WTC11 (cell line): ENCODE measurements at regions not wholly inside any gene's neighbourhood (a gene's known extent, or its start where the extent isn't known, plus 50 kb on each side); places are given as distances from the start of the nearest gene placed in this dataset.

Source experiments
- ATAC-seq: fragments of 200-7000 bp; cut with Tn5 transposase; 2 replicates; pipeline ENCODE4 v1.10.0; 2021; ENCODE audit warnings: mild to moderate bottlenecking, moderate library complexity
- CTCF ChIA-PET: fragments of 300-600 bp; sonication (Branson Sonifier 250); formaldehyde crosslinking; loops from one replicate; lab custom pipeline; 2021; ENCODE audit warnings: antibody characterized with exemption; lab: Charles Lee
- POLR2A ChIA-PET: fragments of 350-600 bp; sonication (Branson Sonifier 250); formaldehyde crosslinking; loops from one replicate; lab custom pipeline; 2021; ENCODE audit warnings: antibody characterized with exemption; lab: Charles Lee
- DNase-seq: peaks from one replicate; pipeline ENCODE4 v3.0.0; 2021; ENCODE audit warnings: low spot score
- H3K27ac Mint-ChIP-seq: 2 replicates; pipeline ENCODE4 v1.8.0; 2021; ENCODE audit warnings: mixed read lengths
- H3K27me3 Mint-ChIP-seq: 2 replicates; pipeline ENCODE4 v1.8.0; 2021; ENCODE audit warnings: low read depth, mild to moderate bottlenecking, moderate library complexity, mixed read lengths
- H3K36me3 Mint-ChIP-seq: 2 replicates; pipeline ENCODE4 v1.8.0; 2021; ENCODE audit warnings: mixed read lengths
- H3K4me1 Mint-ChIP-seq: 2 replicates; pipeline ENCODE4 v1.8.0; 2022; ENCODE audit warnings: mixed read lengths
- H3K4me3 Mint-ChIP-seq: 2 replicates; pipeline ENCODE4 v1.8.0; 2021; ENCODE audit warnings: mild to moderate bottlenecking, moderate library complexity, mixed read lengths
- H3K9me3 Mint-ChIP-seq: 2 replicates; pipeline ENCODE4 v1.8.0; 2021; ENCODE audit warnings: mixed read lengths
- CBFB ChIP-seq: sonication (generic); formaldehyde crosslinking; IDR thresholded peaks from 2 replicates; pipeline ENCODE4 v1.8.1; 2022; ENCODE audit warnings: mild to moderate bottlenecking, low read depth, missing genetic modification reagents
- E2F4 ChIP-seq: sonication (generic); formaldehyde crosslinking; IDR thresholded peaks from 2 replicates; pipeline ENCODE4 v1.8.1; 2022; ENCODE audit warnings: low read depth, mild to moderate bottlenecking, moderate library complexity, missing genetic modification reagents, borderline replicate concordance
- ERG ChIP-seq: fragments of 250-450 bp; sonication (Bioruptor Pico); IDR thresholded peaks from 2 replicates; pipeline ENCODE4 v1.8.0; 2021; ENCODE audit warnings: mild to moderate bottlenecking
- ESRRA ChIP-seq: sonication (generic); formaldehyde crosslinking; IDR thresholded peaks from 2 replicates; pipeline ENCODE4 v1.8.1; 2022; ENCODE audit warnings: mild to moderate bottlenecking, missing genetic modification reagents, borderline replicate concordance
- ETV6 ChIP-seq: sonication (generic); formaldehyde crosslinking; IDR thresholded peaks from 2 replicates; pipeline ENCODE4 v1.8.1; 2022; ENCODE audit warnings: mild to moderate bottlenecking, missing genetic modification reagents
- FOXP4 ChIP-seq: sonication (generic); formaldehyde crosslinking; IDR thresholded peaks from 2 replicates; pipeline ENCODE4 v1.8.0; 2022; ENCODE audit warnings: mild to moderate bottlenecking, missing genetic modification reagents
- HMGXB4 ChIP-seq: sonication (generic); formaldehyde crosslinking; IDR thresholded peaks from 2 replicates; pipeline ENCODE4 v1.8.1; 2023; ENCODE audit warnings: mild to moderate bottlenecking, moderate library complexity, missing genetic modification reagents
- KAT7 ChIP-seq: sonication (generic); formaldehyde crosslinking; IDR thresholded peaks from 2 replicates; pipeline ENCODE4 v1.8.1; 2023; ENCODE audit warnings: missing genetic modification reagents, mild to moderate bottlenecking, borderline replicate concordance
- MXD4 ChIP-seq: fragments of 250-450 bp; sonication (Bioruptor Pico); IDR thresholded peaks from 2 replicates; pipeline ENCODE4 v1.8.0; 2021; ENCODE audit warnings: mild to moderate bottlenecking, moderate library complexity, borderline replicate concordance
- NFYB ChIP-seq: sonication (generic); formaldehyde crosslinking; conservative IDR thresholded peaks from 2 replicates; pipeline ENCODE4 v1.8.0; 2022; ENCODE audit warnings: low read depth, missing genetic modification reagents
- SMAD4 ChIP-seq: sonication (generic); formaldehyde crosslinking; IDR thresholded peaks from 2 replicates; pipeline ENCODE4 v1.8.0; 2022; ENCODE audit warnings: mild to moderate bottlenecking, missing genetic modification reagents
- STAT6 ChIP-seq: sonication (generic); formaldehyde crosslinking; conservative IDR thresholded peaks from 2 replicates; pipeline ENCODE4 v1.8.1; 2023; ENCODE audit warnings: mild to moderate bottlenecking, low read depth, missing genetic modification reagents, moderate library complexity
- ZBTB21 ChIP-seq: sonication (generic); formaldehyde crosslinking; IDR thresholded peaks from 2 replicates; pipeline ENCODE4 v1.8.1; 2023; ENCODE audit warnings: mild to moderate bottlenecking, missing genetic modification reagents, borderline replicate concordance
- ZBTB43 ChIP-seq: sonication (generic); formaldehyde crosslinking; IDR thresholded peaks from 2 replicates; pipeline ENCODE4 v1.8.1; 2023; ENCODE audit warnings: mild to moderate bottlenecking, missing genetic modification reagents
- ZNF396 ChIP-seq: fragments of 250-450 bp; sonication (Bioruptor Pico); IDR thresholded peaks from 2 replicates; pipeline ENCODE4 v1.8.0; 2021; ENCODE audit warnings: mild to moderate bottlenecking, moderate library complexity, borderline replicate concordance
- ZNF425 ChIP-seq: fragments of 250-450 bp; sonication (Bioruptor Pico); conservative IDR thresholded peaks from 2 replicates; pipeline ENCODE4 v1.9.0; 2021; ENCODE audit warnings: mild to moderate bottlenecking
- ZNF512 ChIP-seq: sonication (generic); formaldehyde crosslinking; IDR thresholded peaks from 2 replicates; pipeline ENCODE4 v1.8.1; 2022; ENCODE audit warnings: missing genetic modification reagents, borderline replicate concordance
- ZSCAN18 ChIP-seq: fragments of 250-450 bp; sonication (Bioruptor Pico); IDR thresholded peaks from 2 replicates; pipeline ENCODE4 v2.1.2; 2022; ENCODE audit warnings: mild to moderate bottlenecking, moderate library complexity

- ChIA-PET POLR2A (interaction anchor here (0.6 kb wide), 1 partner anchor 1236 kb away, joined by 3 read pairs; no protein-coding TSS in a partner anchor), CTCF (no interaction called here)
- H3K4me1 Mint-ChIP-seq = peaks cover 33% of the 10 kb centered on the region
- no peak overlapping the region for H3K27ac Mint-ChIP-seq
- peaks cover 22% of the 10 kb centered on the region for H3K36me3 Mint-ChIP-seq
- DNase-seq (no peak), ATAC-seq (no peak)
- peaks cover 15% of the 10 kb centered on the region for H3K9me3 Mint-ChIP-seq
- H3K4me3 Mint-ChIP-seq = no peak overlapping the region
- no peaks in the 10 kb centered on the region for H3K27me3 Mint-ChIP-seq
- TF ChIP-seq CBFB (CRISPR knock-in tag) (no peak), E2F4 (CRISPR knock-in tag) (no peak), ZSCAN18 (CRISPR knock-in tag) (no peak), ZBTB21 (CRISPR knock-in tag) (no peak), SMAD4 (CRISPR knock-in tag) (no peak), ZNF425 (CRISPR knock-in tag) (no peak), ZNF396 (CRISPR knock-in tag) (no peak), ERG (CRISPR knock-in tag) (no peak), NFYB (CRISPR knock-in tag) (no peak), FOXP4 (no peak), ZNF512 (CRISPR knock-in tag) (no peak), ZBTB43 (no peak), STAT6 (CRISPR knock-in tag) (no peak), MXD4 (CRISPR knock-in tag) (no peak), KAT7 (no peak), ETV6 (CRISPR knock-in tag) (no peak), HMGXB4 (CRISPR knock-in tag) (no peak), ESRRA (CRISPR knock-in tag) (no peak)
Measured at GRCh38 chr3:72563690-72564370, 284.4 kb downstream of the SHQ1 start.
